RPMI7951 (cell line): ENCODE measurements at regions not wholly inside any gene's neighbourhood (a gene's known extent, or its start where the extent isn't known, plus 50 kb on each side); places are given as distances from the start of the nearest gene placed in this dataset.

ENCODE experiments used
- DNase-seq: peaks from one replicate; pipeline ENCODE4 v3.0.0-alpha.2; 2012; ENCODE audit warnings: low read depth

DNA sequence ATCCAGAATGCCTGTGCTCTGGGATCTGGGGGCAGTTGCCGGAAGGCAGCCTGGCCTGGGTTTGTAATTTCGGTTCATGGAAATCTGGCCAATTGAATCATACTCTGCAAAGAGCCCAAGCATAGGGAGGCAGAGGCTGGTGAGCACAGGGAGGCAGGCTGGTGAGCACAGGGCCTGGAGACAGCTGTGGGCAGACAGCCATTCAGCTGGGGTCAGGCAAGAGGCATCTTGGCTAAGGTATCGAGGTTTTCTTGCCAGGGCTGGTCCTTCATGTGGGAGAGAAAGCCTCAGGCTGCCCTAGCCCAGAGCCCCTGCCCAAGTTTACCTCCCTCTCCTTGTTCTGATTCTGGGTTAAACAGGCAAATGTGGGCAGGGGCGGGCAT is 63.7 kb upstream of the BAIAP2L1 start:
- no peak for DNase-seq

- no peak for DNase-seq
Observed at GRCh38 chr7:98463837-98464557, 63.1 kb upstream of the BAIAP2L1 start.

GRCh38 chr7:98462911-98463633 is 62.2 kb upstream of the BAIAP2L1 start:
- no peak for DNase-seq

DNA sequence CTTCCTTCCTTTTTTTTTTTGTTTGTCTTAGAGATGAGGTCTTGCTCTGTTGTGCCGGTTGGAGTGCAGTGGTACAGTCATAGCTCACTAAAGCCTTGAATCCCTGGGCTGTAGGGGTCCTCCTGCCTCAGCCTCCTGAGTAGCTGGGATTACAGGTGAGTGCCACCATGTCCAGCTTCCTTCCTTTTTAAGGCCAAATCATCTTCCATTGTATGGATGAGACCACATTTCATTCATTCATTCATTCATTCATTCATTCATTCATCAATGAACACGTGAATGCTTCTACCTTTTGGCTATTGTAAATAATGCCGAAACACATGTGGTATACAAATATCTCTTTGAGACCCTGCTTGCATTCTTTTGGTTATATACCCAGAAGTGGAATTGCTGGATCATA is 60.0 kb upstream of the BAIAP2L1 start:
- DNase-seq, result no peak

- no peak for DNase-seq
Observed at GRCh38 chr7:98459529-98459928, 58.6 kb upstream of the BAIAP2L1 start.

DNA sequence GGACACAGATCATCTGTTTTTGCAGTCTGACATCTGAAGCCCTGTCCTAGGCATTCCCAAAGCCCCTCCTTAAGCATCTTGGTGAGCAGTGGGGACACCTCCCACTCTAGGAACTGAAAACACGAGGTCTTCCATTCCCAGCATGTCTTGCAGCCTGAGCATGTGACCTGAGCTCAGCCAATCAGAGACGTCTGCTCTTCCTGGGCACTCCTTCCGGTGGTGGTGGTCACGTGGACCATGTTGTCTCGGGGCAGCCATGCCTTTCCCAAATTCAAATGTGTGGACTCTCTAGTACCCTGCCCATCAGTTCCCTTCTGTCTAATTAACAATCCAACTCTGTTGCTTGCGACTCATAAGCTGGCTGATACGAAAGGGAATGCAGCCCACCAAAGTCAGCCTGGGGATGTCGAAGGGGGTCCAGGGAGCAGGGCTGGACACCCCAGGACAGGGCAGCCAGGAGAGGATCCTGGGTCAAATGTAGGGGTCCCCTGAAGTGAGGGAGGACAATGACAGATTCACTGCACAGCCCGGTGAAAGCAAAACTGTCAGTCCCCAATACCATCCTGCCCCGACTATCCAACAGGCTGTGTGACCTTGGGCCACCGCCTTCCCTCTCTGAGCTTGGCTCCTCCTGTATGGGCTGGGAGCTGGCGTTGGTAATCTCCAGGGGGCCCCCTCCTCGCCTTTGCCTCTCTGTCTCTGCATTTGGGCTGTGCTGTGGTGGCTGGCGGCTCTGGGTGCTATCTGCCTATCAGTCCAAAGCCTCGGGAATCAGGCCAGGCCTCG is 57.4 kb upstream of the BAIAP2L1 start:
- DNase-seq, result peak; percentile 19

- DNase-seq, result peak; percentile 11
Observed at GRCh38 chr7:98456866-98457265, 56.0 kb upstream of the BAIAP2L1 start.

DNA sequence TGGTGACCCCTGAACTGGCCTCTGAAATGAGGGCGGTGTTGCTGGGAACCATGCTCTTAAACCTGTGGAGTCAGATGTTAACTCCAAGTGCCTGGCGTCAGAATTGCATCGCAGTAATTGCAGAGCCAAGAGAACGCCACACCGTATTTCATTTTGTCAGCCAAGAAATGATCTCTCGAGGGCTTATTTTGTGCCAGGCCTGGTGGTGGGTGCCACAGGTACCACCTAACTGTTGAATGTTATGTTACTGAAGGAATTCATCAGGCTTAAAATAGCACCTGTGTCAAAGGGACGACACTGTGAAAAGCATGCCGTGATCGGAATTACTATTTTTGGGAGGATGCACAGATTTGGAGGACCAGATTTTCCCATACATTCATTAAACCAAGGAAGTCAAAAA is 51.9 kb upstream of the BAIAP2L1 start:
- no peak for DNase-seq
